PFSK-1 (cell line): ENCODE measurements at regions not wholly inside any gene's neighbourhood (a gene's known extent, or its start where the extent isn't known, plus 50 kb on each side); places are given as distances from the start of the nearest gene placed in this dataset.

Source experiments
- FOXP2 ChIP-seq: optimal IDR thresholded peaks from 2 replicates; pipeline ENCODE3; 2011; ENCODE audit warnings: borderline replicate concordance, control low read depth, inconsistent platforms; ENCODE audit not compliant: insufficient read depth; ENCODE audit errors: extremely low read length, extremely low read depth
- POLR2AphosphoS5 ChIP-seq: IDR thresholded peaks from 2 replicates; pipeline ENCODE4 v1.6.1; 2012; ENCODE audit warnings: low read depth, mild to moderate bottlenecking, control low read depth, low read length, moderate library complexity
- REST ChIP-seq, 2 experiments: IDR thresholded peaks; 2 replicates each; pipeline versions ENCODE4 v1.6.1 to v1.8.0; 2011 to 2012; ENCODE audit warnings: low read depth in 2 of 2, low read length in 2 of 2, control low read depth in 1 of 2, inconsistent platforms in 1 of 2, mild to moderate bottlenecking in 1 of 2, moderate library complexity in 1 of 2; ENCODE audit not compliant: insufficient read depth in 1 of 2
- SIN3A ChIP-seq: IDR thresholded peaks from 2 replicates; pipeline ENCODE4 v1.6.1; 2012; ENCODE audit warnings: mild to moderate bottlenecking, low read length, moderate library complexity, borderline replicate concordance; ENCODE audit not compliant: insufficient read depth
- TAF1 ChIP-seq: IDR thresholded peaks from 2 replicates; pipeline ENCODE4 v1.6.1; 2012; ENCODE audit warnings: low read length, control low read depth, borderline replicate concordance; ENCODE audit not compliant: insufficient read depth

- no peak for TF ChIP-seq FOXP2
Measured at GRCh38 chr13:34230271-34230670, 412.3 kb downstream of the RFC3 start.

GRCh38 chr13:34241332-34241731, 423.4 kb downstream of the RFC3 start:
- no peak for TF ChIP-seq POLR2AphosphoS5
- TF ChIP-seq FOXP2: no peak
- no peak for TF ChIP-seq REST (IDR thresholded peaks at IDR 0.05; ENCODE audit: insufficient read depth in 1 of 2, low read depth in 2 of 2, low read length in 2 of 2)
- TF ChIP-seq TAF1: no peak
- TF ChIP-seq SIN3A: no peak

- no peak for TF ChIP-seq SIN3A
- no peak for TF ChIP-seq REST (IDR thresholded peaks at IDR 0.05; ENCODE audit: insufficient read depth in 1 of 2, low read depth in 2 of 2, low read length in 2 of 2)
- TF ChIP-seq POLR2AphosphoS5: no peak
- TF ChIP-seq TAF1: no peak
- no peak for TF ChIP-seq FOXP2
Measured at GRCh38 chr13:34243403-34243802, 425.5 kb downstream of the RFC3 start.

GRCh38 chr13:34246511-34246910, 428.6 kb downstream of the RFC3 start:
- TF ChIP-seq FOXP2 (no peak), SIN3A (no peak), REST (IDR thresholded peaks at IDR 0.05; ENCODE audit: insufficient read depth in 1 of 2, low read depth in 2 of 2, low read length in 2 of 2) (no peak), TAF1 (no peak), POLR2AphosphoS5 (no peak)

- TF ChIP-seq REST (IDR thresholded peaks at IDR 0.05; ENCODE audit: insufficient read depth in 1 of 2, low read depth in 2 of 2, low read length in 2 of 2) (no peak), TAF1 (no peak), SIN3A (no peak), POLR2AphosphoS5 (no peak), FOXP2 (no peak)
Measured at GRCh38 chr13:34247596-34247995, 429.6 kb downstream of the RFC3 start.
